Pancreas (tissue), 10 donors: ENCODE measurements at regions not wholly inside any gene's neighbourhood (a gene's known extent, or its start where the extent isn't known, plus 50 kb on each side); places are given as distances from the start of the nearest gene placed in this dataset.

Experiments used
- ATAC-seq, 4 donors: fragments of 200-7000 bp; cut with Tn5 transposase; one replicate each; pipeline versions ENCODE4 v1.8.0 to v1.9.1; 2020; ENCODE audit warnings: mild to moderate bottlenecking in 4 of 4, moderate library complexity in 4 of 4
- DNase-seq, 6 donors: peaks; one replicate each; pipeline ENCODE4 v3.0.0-alpha.2; 2020
- FAIRE-seq: peaks from 2 replicates; lab custom pipeline; 2012; peaks lifted over from hg19 to GRCh38; lab: Jason Lieb, UNC
- H3K27ac ChIP-seq, 4 donors: fragments of 200-600 bp; sonication (generic); 1 replicate in 3 of 4; 2 replicates in 1 of 4; pipeline versions ENCODE4 v1.5.0 to v1.8.0; 2020
- H3K27me3 ChIP-seq, 4 donors: fragments of 200-600 bp; one replicate each; pipeline ENCODE4 v1.8.0; 2021
- H3K36me3 ChIP-seq, 3 donors: fragments of 200-600 bp; sonication (generic) in 1 of 3; one replicate each; pipeline versions ENCODE4 v1.5.0 to v1.8.0; 2020 to 2021
- H3K4me1 ChIP-seq, 3 donors: fragments of 200-600 bp; one replicate each; pipeline ENCODE4 v1.8.0; 2021
- H3K4me3 ChIP-seq, 4 donors: fragments of 200-600 bp; sonication (generic) in 2 of 4; one replicate each; pipeline versions ENCODE4 v1.5.0 to v1.8.0; 2020 to 2021
- H3K9me3 ChIP-seq, 4 donors: fragments of 200-600 bp; one replicate each; pipeline ENCODE4 v1.8.0; 2021
- WGBS, 2 donors: extraction: QIAGEN DNeasy Blood & Tissue Kit; methylation state at CpG; one replicate each; pipeline ENCODE4 v1.1.7; 2013; 5-methylcytosine and 5-hydroxymethylcytosine counted together
- intact Hi-C, 3 donors: fragments of 100-400 bp; cut with DNase I; formaldehyde crosslinking; loops; one replicate each; pipeline versions ENCODE4 v1.11.1 to v1.14.2; 2022
- TF ChIP-seq, protein P1 (sequence below), 4 donors: fragments of 200-600 bp; sonication (generic) in 3 of 4; IDR thresholded peaks; one replicate each; pipeline versions ENCODE4 v1.5.0 to v1.8.0; 2021; ENCODE audit warnings: antibody characterized with exemption in 4 of 4
- donor health status: healthy with polysubstance abuse.
- donor health status: DM: no; HTN: no; CAD: no; lungs with moderate emphysema.
- donor health status: DM: no; HTN: no; CAD: no.
- donor health status: control.
- donor health status: control.
- donor health status: Bipolar disorder and iron deficiency.
- donor health status: DM: yes; HTN: yes; CAD: no.
- donor health status: DM: no; HTN: no; CAD: no.
- donor health status: DM: no; HTN: no; CAD: no.
- donor health status: DM: yes; HTN: yes; CAD: no.

DNA sequence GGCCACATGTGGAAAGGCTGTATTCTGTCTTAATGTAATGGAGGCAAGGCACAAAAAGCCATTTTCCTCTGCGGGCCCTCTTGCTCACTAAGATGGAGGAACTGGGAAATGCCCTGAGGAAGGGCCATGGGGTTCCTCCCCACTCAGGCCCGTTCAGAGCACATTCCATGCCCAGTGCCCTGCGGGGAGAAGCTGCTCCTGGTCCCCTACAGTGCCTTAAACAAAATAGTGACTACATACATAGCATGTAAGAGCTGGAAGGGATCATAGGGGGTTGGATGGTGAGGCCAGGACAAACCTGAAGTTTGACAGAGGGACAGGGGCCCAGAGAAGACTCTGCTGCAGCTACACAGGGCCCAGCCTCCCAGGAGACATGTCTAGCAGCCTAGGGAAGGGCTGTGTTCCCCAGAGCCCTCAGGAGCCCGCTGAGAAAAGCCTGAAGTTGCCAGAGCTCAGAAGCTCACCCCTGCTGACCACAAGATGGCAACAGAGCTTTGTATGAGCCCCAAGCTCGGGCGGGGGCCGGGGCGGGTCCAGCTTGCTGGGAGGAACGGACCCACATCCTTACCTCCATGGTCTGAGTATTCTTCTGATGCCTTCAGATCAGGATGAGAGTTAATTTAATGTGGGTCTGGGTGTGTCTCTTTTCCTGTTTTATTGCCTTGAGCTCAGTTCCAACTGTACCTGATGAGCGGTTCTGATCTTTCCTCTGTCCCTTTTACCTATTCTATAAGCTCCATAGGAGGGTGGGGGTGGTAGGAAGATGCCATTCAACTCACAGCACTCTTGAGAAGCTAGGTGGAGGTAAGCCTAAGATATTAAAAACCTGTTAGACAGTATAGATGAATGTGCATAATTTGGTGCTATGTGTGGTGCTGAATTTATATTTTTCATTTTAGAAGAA is 242.9 kb downstream of the CDC5L start:
- no peak overlapping the region for H3K4me3 ChIP-seq
- intact Hi-C loops = no loop called here
- no peaks in the 10 kb centered on the region for H3K4me1 ChIP-seq
- no peak overlapping the region for H3K27ac ChIP-seq
- TF ChIP-seq, protein P1, sequence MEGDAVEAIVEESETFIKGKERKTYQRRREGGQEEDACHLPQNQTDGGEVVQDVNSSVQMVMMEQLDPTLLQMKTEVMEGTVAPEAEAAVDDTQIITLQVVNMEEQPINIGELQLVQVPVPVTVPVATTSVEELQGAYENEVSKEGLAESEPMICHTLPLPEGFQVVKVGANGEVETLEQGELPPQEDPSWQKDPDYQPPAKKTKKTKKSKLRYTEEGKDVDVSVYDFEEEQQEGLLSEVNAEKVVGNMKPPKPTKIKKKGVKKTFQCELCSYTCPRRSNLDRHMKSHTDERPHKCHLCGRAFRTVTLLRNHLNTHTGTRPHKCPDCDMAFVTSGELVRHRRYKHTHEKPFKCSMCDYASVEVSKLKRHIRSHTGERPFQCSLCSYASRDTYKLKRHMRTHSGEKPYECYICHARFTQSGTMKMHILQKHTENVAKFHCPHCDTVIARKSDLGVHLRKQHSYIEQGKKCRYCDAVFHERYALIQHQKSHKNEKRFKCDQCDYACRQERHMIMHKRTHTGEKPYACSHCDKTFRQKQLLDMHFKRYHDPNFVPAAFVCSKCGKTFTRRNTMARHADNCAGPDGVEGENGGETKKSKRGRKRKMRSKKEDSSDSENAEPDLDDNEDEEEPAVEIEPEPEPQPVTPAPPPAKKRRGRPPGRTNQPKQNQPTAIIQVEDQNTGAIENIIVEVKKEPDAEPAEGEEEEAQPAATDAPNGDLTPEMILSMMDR (IDR thresholded peaks at IDR 0.05) = peak in 2 of 4 donors; percentile 10 to 14
- no peaks in the 10 kb centered on the region for H3K9me3 ChIP-seq
- ATAC-seq = peak in 3 of 4 donors; percentile 47 to 72 (median 58)
- DNase-seq = no peak
- no peak for FAIRE-seq
- H3K27me3 ChIP-seq = no peaks in the 10 kb centered on the region
- WGBS, 2 donors = 30 to 31% methylated on average over 10 of the region's 10 CpGs
- no peaks in the 10 kb centered on the region for H3K36me3 ChIP-seq

DNA sequence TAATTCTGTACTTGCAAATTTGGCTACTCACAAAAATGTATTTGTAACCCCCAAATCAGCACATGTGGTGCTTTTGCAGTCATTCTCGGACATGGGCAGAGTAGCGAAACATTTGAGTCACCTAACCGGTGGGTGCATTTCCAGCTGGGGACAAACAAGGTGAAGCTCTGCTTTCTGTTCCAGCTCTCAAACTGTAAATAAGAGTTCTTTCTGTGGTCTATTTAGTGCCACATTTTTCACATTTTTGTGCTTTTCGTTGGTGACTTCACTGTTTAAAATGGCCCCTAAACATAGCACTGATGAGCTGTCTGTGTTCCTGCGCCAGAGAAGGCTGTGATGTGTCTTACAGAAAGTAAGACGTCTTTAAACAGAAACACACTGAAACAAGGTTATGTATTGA is 244.5 kb downstream of the CDC5L start:
- H3K4me1 ChIP-seq = no peaks in the 10 kb centered on the region
- H3K4me3 ChIP-seq = no peak overlapping the region
- H3K27me3 ChIP-seq = no peaks in the 10 kb centered on the region
- intact Hi-C loops = no loop called here
- TF ChIP-seq, protein P1 (IDR thresholded peaks at IDR 0.05) = no peak
- no peaks in the 10 kb centered on the region for H3K9me3 ChIP-seq
- no peak overlapping the region for H3K27ac ChIP-seq
- no peak for ATAC-seq
- no peak for DNase-seq
- WGBS, 2 donors = 53 to 54% methylated on average over 6 of the region's 6 CpGs
- H3K36me3 ChIP-seq = no peaks in the 10 kb centered on the region
- FAIRE-seq = no peak

DNA sequence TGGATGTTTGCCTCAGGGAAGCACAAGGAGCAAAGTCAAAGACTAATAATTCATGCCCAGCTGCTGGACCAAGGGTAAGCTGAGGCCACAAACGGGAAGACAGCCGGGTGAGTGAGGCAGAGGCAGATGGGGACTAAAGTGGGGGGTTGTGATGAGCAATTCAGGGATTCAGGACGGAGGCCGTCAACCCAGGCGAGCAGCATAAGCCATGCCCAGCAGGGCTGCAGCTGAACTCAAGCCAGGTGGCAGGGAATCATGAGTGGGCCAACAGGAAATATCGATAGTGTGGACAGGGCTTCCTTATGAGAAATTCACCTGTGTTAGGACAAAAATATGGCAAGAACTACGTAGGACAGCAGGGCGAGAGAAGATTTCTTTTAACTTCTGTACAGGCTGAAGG is 246.8 kb downstream of the CDC5L start:
- DNase-seq (no peak), FAIRE-seq (no peak), ATAC-seq (no peak)
- TF ChIP-seq, protein P1 (IDR thresholded peaks at IDR 0.05) = no peak
- Histone ChIP-seq H3K9me3 (no peaks in the 10 kb centered on the region), H3K36me3 (no peaks in the 10 kb centered on the region), H3K27ac (no peak overlapping the region), H3K27me3 (no peaks in the 10 kb centered on the region), H3K4me1 (no peaks in the 10 kb centered on the region), H3K4me3 (no peak overlapping the region)
- WGBS, 2 donors = 78 to 89% methylated on average over 8 of the region's 8 CpGs
- intact Hi-C loops = no loop called here

DNA sequence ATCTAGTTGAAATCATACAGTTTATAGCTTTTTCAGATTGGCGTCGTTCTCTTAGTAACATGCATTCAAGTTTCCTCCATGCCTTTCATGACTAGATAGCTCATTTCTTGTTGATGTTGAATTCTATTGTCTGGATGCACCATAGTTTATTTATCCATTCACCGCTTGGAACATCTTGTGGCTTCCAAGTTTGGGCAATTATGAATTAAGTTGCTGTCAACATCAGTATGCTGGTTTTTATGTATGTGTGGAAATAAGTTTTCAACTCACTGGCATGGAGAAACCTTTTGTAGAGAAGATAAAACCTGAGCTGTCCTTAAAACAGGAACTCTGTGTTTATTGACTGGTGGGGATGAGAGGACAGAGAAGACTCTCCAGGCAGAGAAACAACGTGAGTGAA is 248.0 kb downstream of the CDC5L start:
- H3K9me3 ChIP-seq = no peaks in the 10 kb centered on the region
- intact Hi-C loops = no loop called here
- 70 to 77% methylated on average over 4 of the region's 4 CpGs for WGBS, 2 donors
- no peaks in the 10 kb centered on the region for H3K27me3 ChIP-seq
- no peak for FAIRE-seq
- no peak for ATAC-seq
- no peaks in the 10 kb centered on the region for H3K36me3 ChIP-seq
- H3K27ac ChIP-seq = no peak overlapping the region
- TF ChIP-seq, protein P1 (IDR thresholded peaks at IDR 0.05) = no peak
- H3K4me1 ChIP-seq = no peaks in the 10 kb centered on the region
- DNase-seq = no peak
- no peak overlapping the region for H3K4me3 ChIP-seq
